ENCODE measurements at regions not wholly inside any gene's neighbourhood (a gene's known extent, or its start where the extent isn't known, plus 50 kb on each side); places are given as distances from the start of the nearest gene placed in this dataset.
"Not testable (repeated sequence)": the region's sequence is repeated elsewhere in the genome, so short reads cannot be mapped to it uniquely, and the experiment has no call there.

DNA sequence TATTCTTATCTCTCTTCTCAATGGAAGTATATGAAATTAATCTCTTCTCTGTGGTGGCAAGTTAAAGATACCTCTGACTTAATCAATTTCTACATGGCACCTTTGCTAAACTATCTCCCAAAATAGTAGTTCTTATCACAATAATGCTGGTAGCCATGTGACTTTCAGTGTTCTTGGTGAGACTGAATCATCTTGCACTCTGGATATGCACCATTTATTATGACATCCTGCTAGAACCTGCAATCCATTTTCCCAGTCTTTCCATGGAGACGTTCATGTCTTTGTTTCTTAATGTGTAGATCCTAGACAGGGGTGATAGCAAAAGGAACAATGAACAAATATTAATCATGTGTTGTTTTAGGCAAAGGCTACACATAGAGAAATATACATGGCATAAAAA is 125.4 kb downstream of the OR4F15 start:
- not testable (repeated sequence) for FAIRE-seq; H3K4me3 ChIP-seq (ENCODE audit: insufficient read depth, low read depth, low read length); H3K27me3 ChIP-seq (ENCODE audit: insufficient read depth, low read length); H3K9me3 ChIP-seq (ENCODE audit: insufficient read depth, low read depth, low read length); H3K4me1 Mint-ChIP-seq (ENCODE audit: low read depth, unreplicated experiment); H3K9me3 Mint-ChIP-seq (ENCODE audit: unreplicated experiment); H2AFZ ChIP-seq (ENCODE audit: low read depth, low read length); H3K27me3 Mint-ChIP-seq (ENCODE audit: low read depth, unreplicated experiment); H3K36me3 ChIP-seq (ENCODE audit: insufficient read depth, low read length); H3K27ac ChIP-seq (ENCODE audit: low read depth, low read length); H3K79me2 ChIP-seq (ENCODE audit: insufficient read depth, low read length); H3K9ac ChIP-seq (ENCODE audit: low read length); H4K20me1 ChIP-seq (ENCODE audit: insufficient read depth, low read length); H3K27ac Mint-ChIP-seq (ENCODE audit: unreplicated experiment); H3K36me3 Mint-ChIP-seq (ENCODE audit: low read depth, unreplicated experiment); H3K4me1 ChIP-seq (ENCODE audit: insufficient read depth, low read length); DNase-seq (ENCODE audit: low read depth); H3K4me2 ChIP-seq (ENCODE audit: low read length); H3K4me3 Mint-ChIP-seq (ENCODE audit: unreplicated experiment)

DNA sequence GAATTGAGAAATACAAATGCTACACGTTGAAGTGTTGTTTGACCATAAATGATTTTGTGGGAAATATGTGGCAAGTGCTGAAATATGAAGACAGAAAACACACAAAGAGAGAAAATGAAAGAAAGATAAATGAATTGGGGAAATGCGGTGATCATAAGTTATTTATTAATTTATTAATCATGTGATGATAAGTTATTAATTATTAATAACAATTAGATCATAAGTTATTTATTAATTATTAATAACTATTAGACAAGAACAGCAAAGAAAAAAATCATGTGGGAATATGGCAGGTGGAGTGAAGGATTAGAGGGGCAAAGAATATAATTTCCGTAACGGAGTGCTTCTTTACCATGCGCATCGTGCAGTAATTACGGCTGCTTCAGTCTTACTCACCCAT is 126.6 kb downstream of the OR4F15 start:
- not testable (repeated sequence) for H3K27me3 Mint-ChIP-seq (ENCODE audit: low read depth, unreplicated experiment); H3K27me3 ChIP-seq (ENCODE audit: insufficient read depth, low read length); H3K27ac Mint-ChIP-seq (ENCODE audit: unreplicated experiment); H3K27ac ChIP-seq (ENCODE audit: low read depth, low read length); H3K4me3 ChIP-seq (ENCODE audit: insufficient read depth, low read depth, low read length); DNase-seq (ENCODE audit: low read depth); FAIRE-seq; H4K20me1 ChIP-seq (ENCODE audit: insufficient read depth, low read length); H2AFZ ChIP-seq (ENCODE audit: low read depth, low read length); H3K9me3 Mint-ChIP-seq (ENCODE audit: unreplicated experiment); H3K79me2 ChIP-seq (ENCODE audit: insufficient read depth, low read length); H3K4me2 ChIP-seq (ENCODE audit: low read length); H3K9ac ChIP-seq (ENCODE audit: low read length); H3K36me3 ChIP-seq (ENCODE audit: insufficient read depth, low read length); H3K4me1 ChIP-seq (ENCODE audit: insufficient read depth, low read length); H3K4me1 Mint-ChIP-seq (ENCODE audit: low read depth, unreplicated experiment); H3K9me3 ChIP-seq (ENCODE audit: insufficient read depth, low read depth, low read length); H3K36me3 Mint-ChIP-seq (ENCODE audit: low read depth, unreplicated experiment); H3K4me3 Mint-ChIP-seq (ENCODE audit: unreplicated experiment)

DNA sequence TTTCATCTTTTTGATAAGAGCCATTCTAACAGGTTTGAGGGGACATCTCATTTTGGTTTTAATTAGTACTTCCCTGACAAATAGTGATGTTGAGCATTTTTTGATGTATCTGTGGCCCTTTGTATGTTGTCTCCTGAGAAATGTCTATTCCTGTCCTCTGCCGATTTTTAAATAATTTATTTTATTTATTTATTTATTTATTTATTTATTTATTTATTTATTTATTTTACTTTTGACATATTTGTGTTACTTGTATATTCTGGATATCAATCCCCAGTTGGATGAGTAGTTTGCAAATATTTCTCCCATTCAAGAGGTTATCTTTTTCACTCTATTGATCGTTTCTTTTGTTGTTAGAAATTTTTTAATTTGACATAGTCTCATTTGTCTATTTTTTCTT is 133.9 kb downstream of the OR4F15 start:
- DNase-seq (ENCODE audit: low read depth); H3K79me2 ChIP-seq (ENCODE audit: insufficient read depth, low read length); H4K20me1 ChIP-seq (ENCODE audit: insufficient read depth, low read length); H2AFZ ChIP-seq (ENCODE audit: low read depth, low read length); H3K4me1 Mint-ChIP-seq (ENCODE audit: low read depth, unreplicated experiment); H3K4me2 ChIP-seq (ENCODE audit: low read length); H3K27me3 Mint-ChIP-seq (ENCODE audit: low read depth, unreplicated experiment); H3K9ac ChIP-seq (ENCODE audit: low read length); H3K27ac ChIP-seq (ENCODE audit: low read depth, low read length); H3K9me3 ChIP-seq (ENCODE audit: insufficient read depth, low read depth, low read length); H3K4me3 Mint-ChIP-seq (ENCODE audit: unreplicated experiment); H3K4me3 ChIP-seq (ENCODE audit: insufficient read depth, low read depth, low read length); H3K36me3 ChIP-seq (ENCODE audit: insufficient read depth, low read length); H3K4me1 ChIP-seq (ENCODE audit: insufficient read depth, low read length); H3K27me3 ChIP-seq (ENCODE audit: insufficient read depth, low read length); H3K27ac Mint-ChIP-seq (ENCODE audit: unreplicated experiment); FAIRE-seq; H3K36me3 Mint-ChIP-seq (ENCODE audit: low read depth, unreplicated experiment); H3K9me3 Mint-ChIP-seq (ENCODE audit: unreplicated experiment): not testable (repeated sequence)

DNA sequence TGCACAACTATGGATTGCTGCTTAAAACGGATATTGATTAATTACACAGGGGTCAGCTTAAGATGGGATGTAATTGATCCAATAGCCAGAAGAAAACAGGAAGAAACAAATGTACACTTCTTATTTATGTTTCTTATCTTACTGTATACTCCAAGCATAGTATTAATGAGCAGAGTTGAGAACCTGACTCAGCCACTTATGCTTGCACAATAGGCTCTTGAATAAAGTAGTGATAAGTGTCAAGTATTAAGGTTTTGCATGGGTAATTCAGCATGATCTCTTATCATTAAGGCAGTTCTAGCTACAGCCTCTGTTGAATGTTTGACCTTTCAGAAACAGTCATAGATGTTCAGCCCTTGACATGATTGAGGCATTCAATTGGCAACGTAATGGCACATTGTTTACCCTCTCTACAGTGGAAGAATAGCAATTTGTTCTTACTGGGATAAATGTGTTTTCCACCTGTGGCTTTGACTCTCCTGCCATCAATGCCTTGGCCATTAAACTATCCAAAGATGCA is 136.5 kb downstream of the OR4F15 start:
- H2AFZ ChIP-seq (ENCODE audit: low read depth, low read length); H3K9me3 ChIP-seq (ENCODE audit: insufficient read depth, low read depth, low read length); H3K36me3 ChIP-seq (ENCODE audit: insufficient read depth, low read length); H3K27ac ChIP-seq (ENCODE audit: low read depth, low read length); H3K27ac Mint-ChIP-seq (ENCODE audit: unreplicated experiment); H3K79me2 ChIP-seq (ENCODE audit: insufficient read depth, low read length); DNase-seq (ENCODE audit: low read depth); H3K36me3 Mint-ChIP-seq (ENCODE audit: low read depth, unreplicated experiment); H3K27me3 ChIP-seq (ENCODE audit: insufficient read depth, low read length); H3K4me1 ChIP-seq (ENCODE audit: insufficient read depth, low read length); H3K9ac ChIP-seq (ENCODE audit: low read length); H3K4me3 ChIP-seq (ENCODE audit: insufficient read depth, low read depth, low read length); H3K4me3 Mint-ChIP-seq (ENCODE audit: unreplicated experiment); H4K20me1 ChIP-seq (ENCODE audit: insufficient read depth, low read length); H3K27me3 Mint-ChIP-seq (ENCODE audit: low read depth, unreplicated experiment); H3K4me1 Mint-ChIP-seq (ENCODE audit: low read depth, unreplicated experiment); H3K9me3 Mint-ChIP-seq (ENCODE audit: unreplicated experiment); FAIRE-seq; H3K4me2 ChIP-seq (ENCODE audit: low read length): not testable (repeated sequence)

DNA sequence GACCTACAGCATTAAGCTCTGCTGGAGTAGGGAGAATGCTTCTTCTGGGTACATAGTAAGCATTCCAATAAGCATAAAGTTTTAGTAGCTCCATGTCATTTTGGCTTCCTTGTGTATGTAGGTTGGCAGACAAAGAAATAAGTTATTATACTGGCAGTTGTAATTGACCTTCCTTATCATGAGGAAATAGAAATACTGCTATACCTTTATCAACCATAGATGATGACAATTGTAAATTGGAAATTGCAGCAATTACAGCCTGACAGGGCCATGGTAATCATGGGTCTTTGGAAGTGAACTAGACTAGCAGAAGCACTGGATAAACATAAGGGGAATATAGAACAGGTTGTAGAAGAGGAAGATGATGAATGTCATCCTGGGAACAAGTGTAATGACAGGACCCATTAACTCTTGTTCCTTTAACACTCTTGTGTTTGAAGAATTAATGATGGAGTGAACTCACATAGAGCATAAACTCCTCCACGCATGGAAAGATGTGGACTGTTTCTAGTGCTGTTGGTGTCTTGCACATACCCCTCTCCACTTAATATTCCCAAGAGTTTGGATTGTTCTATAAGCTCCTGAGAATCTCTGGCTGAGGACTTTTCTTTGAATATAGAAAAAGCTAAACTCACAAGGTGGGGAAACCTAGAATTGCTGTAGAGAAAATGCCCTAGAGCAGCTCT is 137.5 kb downstream of the OR4F15 start:
- not testable (repeated sequence) for H3K27ac ChIP-seq (ENCODE audit: low read depth, low read length); H3K4me1 Mint-ChIP-seq (ENCODE audit: low read depth, unreplicated experiment); H3K36me3 Mint-ChIP-seq (ENCODE audit: low read depth, unreplicated experiment); H3K4me2 ChIP-seq (ENCODE audit: low read length); H3K27ac Mint-ChIP-seq (ENCODE audit: unreplicated experiment); H3K9ac ChIP-seq (ENCODE audit: low read length); H3K36me3 ChIP-seq (ENCODE audit: insufficient read depth, low read length); H3K27me3 ChIP-seq (ENCODE audit: insufficient read depth, low read length); H3K4me1 ChIP-seq (ENCODE audit: insufficient read depth, low read length); DNase-seq (ENCODE audit: low read depth); H3K4me3 Mint-ChIP-seq (ENCODE audit: unreplicated experiment); H2AFZ ChIP-seq (ENCODE audit: low read depth, low read length); H3K9me3 Mint-ChIP-seq (ENCODE audit: unreplicated experiment); H4K20me1 ChIP-seq (ENCODE audit: insufficient read depth, low read length); H3K79me2 ChIP-seq (ENCODE audit: insufficient read depth, low read length); H3K4me3 ChIP-seq (ENCODE audit: insufficient read depth, low read depth, low read length); H3K9me3 ChIP-seq (ENCODE audit: insufficient read depth, low read depth, low read length); H3K27me3 Mint-ChIP-seq (ENCODE audit: low read depth, unreplicated experiment); FAIRE-seq

DNA sequence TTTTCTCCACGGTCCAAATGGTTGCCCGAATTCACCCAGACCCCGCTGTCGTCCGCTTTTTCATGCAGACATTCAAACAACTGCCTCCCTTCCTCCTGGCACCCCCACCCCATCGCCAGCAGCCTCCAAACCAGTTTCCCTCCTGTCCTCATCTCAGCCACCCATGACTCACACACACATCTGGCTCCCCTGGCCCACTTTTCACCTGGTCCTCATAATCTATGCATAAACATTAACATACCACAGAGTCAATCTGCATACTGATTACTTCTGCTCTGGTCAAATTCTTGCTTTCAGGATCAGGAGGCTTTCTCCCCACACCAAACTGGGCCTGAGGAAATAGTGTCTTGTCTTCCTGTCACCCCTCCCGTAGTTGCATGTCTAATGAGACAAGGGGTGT is 142.0 kb downstream of the OR4F15 start:
- H3K4me1 ChIP-seq (ENCODE audit: insufficient read depth, low read length); DNase-seq (ENCODE audit: low read depth): not testable (repeated sequence)

More for the DNA sequence above, 142.0 kb downstream of the OR4F15 start:
- not testable (repeated sequence) for H3K4me2 ChIP-seq (ENCODE audit: low read length); H3K27ac Mint-ChIP-seq (ENCODE audit: unreplicated experiment); H3K4me1 Mint-ChIP-seq (ENCODE audit: low read depth, unreplicated experiment); H3K9me3 ChIP-seq (ENCODE audit: insufficient read depth, low read depth, low read length); H3K79me2 ChIP-seq (ENCODE audit: insufficient read depth, low read length); H2AFZ ChIP-seq (ENCODE audit: low read depth, low read length); FAIRE-seq; H3K27ac ChIP-seq (ENCODE audit: low read depth, low read length); H3K4me3 ChIP-seq (ENCODE audit: insufficient read depth, low read depth, low read length); H3K36me3 ChIP-seq (ENCODE audit: insufficient read depth, low read length); H4K20me1 ChIP-seq (ENCODE audit: insufficient read depth, low read length); H3K9ac ChIP-seq (ENCODE audit: low read length); H3K36me3 Mint-ChIP-seq (ENCODE audit: low read depth, unreplicated experiment); H3K27me3 Mint-ChIP-seq (ENCODE audit: low read depth, unreplicated experiment); H3K4me3 Mint-ChIP-seq (ENCODE audit: unreplicated experiment); H3K9me3 Mint-ChIP-seq (ENCODE audit: unreplicated experiment); H3K27me3 ChIP-seq (ENCODE audit: insufficient read depth, low read length)
